Thyroid gland (tissue), 4 donors: ENCODE measurements at regions not wholly inside any gene's neighbourhood (a gene's known extent, or its start where the extent isn't known, plus 50 kb on each side); places are given as distances from the start of the nearest gene placed in this dataset.

ENCODE experiments used
- POLR2A ChIP-seq, 2 donors: fragments of 450-650 bp; IDR thresholded peaks; one replicate each; pipeline ENCODE4 v1.6.1; 2017; ENCODE audit warnings: antibody characterized with exemption in 2 of 2, mild to moderate bottlenecking in 2 of 2, moderate library complexity in 1 of 2
- TF ChIP-seq, protein P1 (sequence below), 6 experiments: fragments of 200-600 bp in 3 of 6; fragments of 450-650 bp in 3 of 6; sonication (generic) in 3 of 6; IDR thresholded peaks; one replicate each; pipeline ENCODE4 v1.5.1; 2016 to 2019; ENCODE audit warnings: antibody characterized with exemption in 6 of 6, mild to moderate bottlenecking in 2 of 6, inconsistent platforms in 1 of 6, moderate library complexity in 1 of 6

DNA sequence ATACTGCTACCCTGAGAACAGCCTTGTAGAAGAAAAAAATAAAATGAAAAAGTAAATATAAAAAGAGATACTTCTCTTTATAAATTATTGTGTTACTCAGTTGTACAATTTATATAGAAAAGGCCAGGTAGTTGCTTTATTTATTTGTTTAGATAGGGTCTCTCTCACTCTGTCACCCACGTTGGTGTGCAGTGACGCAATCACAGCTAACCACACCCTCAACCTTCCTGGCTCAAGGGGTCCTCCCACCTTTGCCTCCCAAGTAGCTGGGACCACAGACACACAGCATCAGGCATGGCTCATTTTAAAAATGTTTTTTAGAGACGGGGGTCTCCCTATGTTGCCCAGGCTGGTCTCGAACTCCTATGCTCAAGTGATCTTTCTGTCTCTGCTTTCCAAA lies 175.4 kb upstream of the PZP start:
- TF ChIP-seq, protein P1, sequence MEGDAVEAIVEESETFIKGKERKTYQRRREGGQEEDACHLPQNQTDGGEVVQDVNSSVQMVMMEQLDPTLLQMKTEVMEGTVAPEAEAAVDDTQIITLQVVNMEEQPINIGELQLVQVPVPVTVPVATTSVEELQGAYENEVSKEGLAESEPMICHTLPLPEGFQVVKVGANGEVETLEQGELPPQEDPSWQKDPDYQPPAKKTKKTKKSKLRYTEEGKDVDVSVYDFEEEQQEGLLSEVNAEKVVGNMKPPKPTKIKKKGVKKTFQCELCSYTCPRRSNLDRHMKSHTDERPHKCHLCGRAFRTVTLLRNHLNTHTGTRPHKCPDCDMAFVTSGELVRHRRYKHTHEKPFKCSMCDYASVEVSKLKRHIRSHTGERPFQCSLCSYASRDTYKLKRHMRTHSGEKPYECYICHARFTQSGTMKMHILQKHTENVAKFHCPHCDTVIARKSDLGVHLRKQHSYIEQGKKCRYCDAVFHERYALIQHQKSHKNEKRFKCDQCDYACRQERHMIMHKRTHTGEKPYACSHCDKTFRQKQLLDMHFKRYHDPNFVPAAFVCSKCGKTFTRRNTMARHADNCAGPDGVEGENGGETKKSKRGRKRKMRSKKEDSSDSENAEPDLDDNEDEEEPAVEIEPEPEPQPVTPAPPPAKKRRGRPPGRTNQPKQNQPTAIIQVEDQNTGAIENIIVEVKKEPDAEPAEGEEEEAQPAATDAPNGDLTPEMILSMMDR (IDR thresholded peaks at IDR 0.05) = no peak
- no peak for TF ChIP-seq POLR2A (IDR thresholded peaks at IDR 0.05)
